ENCODE measurements at regions not wholly inside any gene's neighbourhood (a gene's known extent, or its start where the extent isn't known, plus 50 kb on each side); places are given as distances from the start of the nearest gene placed in this dataset.

DNA sequence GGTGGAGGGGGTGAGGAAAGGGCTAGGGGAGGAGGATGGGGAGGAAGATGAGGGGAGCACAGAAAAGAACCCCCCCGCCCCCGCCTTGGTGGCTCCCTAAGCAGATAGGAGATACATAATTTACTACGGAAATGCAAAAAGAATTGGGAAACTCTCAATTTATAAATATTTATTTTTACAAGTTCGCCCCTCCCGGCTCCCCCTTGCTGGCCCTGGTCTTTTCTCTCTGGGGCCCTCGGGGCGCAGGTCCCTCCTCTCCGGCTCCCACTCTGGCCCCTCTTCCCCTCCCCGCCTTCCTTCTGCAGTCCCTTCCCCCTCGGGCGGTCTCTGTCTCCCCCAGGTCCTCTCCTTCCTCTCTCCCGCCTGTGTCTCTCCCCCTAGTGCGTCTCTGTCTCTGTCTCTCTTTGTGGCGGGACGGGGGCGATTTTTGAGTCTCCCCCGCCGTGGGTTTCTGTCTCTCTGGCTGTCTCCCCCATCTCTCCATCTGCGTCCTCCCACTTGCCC lies 173.6 kb upstream of the IER5L start:
- no peak for DNase-seq

GRCh38 chr9:129351058-129351641 lies 173.1 kb upstream of the IER5L start:
- no peak for DNase-seq

DNA sequence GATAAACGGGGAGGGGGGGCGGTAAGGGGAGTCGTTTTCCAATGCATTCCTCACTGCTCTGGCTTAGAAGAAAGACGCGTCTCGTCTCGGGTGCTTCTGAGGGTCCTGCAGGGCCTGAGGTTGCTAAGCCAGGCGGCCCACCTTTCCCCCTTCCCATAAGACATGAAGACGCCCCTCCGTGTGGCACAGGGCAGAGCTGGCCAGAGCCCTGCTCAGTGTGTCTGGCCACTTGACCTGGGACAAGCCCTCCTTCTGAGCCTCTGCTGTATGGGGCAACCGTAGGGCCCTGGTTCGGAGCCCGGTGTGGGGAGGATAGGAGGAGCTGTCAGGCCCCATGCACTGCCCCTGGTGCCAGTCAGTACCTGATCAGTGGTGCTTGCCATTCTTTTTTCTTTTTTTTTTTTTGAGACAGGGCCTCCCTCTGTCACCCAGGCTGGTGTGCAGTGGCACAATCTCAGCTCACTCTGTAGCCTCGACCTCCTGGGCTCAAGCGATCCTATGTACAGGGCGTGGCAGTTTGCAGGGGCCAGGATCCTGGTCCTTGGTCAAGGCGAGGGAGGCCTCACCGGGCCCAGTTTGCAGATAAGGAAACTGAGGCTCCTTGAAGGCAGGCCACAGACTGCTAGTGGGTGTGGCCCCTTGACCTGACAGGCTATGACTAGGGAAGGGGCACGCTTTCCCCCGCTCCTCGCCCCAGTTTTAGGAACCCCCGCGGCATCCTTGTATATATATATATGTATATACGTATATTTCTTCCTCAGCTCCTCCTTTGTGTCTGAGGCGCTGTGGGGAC lies 172.3 kb upstream of the IER5L start:
- DNase-seq, result no peak

GRCh38 chr9:129349665-129349947 lies 171.5 kb upstream of the IER5L start:
- DNase-seq, result no peak

DNA sequence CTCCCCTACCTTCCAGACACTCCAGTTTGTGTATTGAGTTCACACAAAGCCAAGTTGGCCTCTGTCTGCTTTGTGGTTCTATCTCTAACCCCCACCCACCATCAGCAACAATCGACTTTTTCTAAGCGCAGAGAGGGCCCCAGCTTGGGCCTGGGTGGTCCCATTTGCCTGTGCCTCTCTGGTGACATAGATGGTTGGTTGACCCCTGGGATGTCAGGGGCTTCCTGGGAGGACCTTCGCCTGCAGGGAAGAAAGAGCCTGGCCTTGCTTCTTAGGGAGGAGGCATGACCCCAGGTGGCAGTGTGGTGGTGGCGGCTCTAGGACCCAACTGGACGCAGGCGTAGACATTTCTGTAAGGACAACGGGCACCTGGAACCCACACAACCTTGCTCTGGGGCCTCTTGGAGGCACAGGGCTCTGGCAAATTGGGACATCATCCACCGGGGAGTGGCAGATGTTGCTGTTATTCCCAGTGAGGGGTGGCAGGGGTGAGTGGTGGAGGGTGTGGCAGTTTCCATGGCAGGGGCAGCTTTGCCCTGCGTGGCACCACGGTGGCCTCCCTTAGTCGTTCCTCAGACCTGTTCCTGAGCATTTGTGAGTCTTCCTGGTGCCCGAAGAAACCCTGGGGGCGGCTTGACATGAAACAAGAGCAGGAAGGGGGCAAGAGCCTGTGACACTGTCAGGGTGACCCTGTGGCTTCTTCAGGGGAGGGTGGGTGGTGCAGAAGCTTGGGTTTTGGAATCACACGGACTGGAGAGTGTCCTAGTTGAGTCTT lies 171.0 kb upstream of the IER5L start:
- no peak for DNase-seq

DNA sequence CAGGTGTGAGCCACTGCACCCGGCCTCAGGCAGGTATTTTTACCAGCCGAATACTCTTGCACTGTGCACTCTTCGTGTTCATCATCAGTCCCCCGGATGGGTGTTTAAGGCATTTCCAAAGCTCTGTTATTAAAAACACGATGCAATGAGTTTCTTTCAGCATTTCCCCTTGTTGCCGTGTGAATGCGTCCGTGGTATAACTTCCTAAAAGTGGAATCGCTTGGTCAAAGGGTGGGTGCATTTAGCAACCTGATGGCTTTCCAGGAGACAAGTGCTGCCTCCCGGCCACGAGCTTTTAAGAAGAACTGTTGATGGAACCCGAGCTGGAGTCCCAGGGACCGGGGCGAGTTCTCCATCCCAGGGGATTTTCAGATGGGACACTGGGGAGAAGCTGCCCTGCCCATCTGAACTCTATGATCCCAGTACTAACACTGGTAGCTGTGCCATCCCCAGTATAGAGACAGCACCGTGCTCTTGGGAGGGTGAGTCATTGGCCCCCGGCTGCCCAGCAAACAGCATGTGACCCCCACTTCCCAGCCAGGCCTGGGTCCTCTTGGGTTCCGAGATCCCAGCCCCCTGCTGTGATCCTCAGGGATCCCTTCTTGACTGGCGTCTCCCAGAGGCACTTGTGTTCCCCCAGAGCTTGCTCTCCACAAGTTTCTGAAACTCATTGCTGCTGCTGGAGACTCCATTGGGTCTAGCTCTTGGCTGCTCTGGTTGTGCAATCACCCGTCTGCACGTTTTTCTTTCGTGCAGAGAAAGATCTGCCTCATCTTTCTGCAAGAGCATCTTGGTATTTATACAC lies 169.5 kb upstream of the IER5L start:
- DNase-seq, result no peak

GRCh38 chr9:129346046-129346445 lies 168.0 kb upstream of the IER5L start:
- no peak for DNase-seq

- DNase-seq, result no peak
These were observed 166.8 kb upstream of the IER5L start for GRCh38 chr9:129344641-129345495.

GRCh38 chr9:129343424-129344375 lies 165.6 kb upstream of the IER5L start:
- no peak for DNase-seq

DNA sequence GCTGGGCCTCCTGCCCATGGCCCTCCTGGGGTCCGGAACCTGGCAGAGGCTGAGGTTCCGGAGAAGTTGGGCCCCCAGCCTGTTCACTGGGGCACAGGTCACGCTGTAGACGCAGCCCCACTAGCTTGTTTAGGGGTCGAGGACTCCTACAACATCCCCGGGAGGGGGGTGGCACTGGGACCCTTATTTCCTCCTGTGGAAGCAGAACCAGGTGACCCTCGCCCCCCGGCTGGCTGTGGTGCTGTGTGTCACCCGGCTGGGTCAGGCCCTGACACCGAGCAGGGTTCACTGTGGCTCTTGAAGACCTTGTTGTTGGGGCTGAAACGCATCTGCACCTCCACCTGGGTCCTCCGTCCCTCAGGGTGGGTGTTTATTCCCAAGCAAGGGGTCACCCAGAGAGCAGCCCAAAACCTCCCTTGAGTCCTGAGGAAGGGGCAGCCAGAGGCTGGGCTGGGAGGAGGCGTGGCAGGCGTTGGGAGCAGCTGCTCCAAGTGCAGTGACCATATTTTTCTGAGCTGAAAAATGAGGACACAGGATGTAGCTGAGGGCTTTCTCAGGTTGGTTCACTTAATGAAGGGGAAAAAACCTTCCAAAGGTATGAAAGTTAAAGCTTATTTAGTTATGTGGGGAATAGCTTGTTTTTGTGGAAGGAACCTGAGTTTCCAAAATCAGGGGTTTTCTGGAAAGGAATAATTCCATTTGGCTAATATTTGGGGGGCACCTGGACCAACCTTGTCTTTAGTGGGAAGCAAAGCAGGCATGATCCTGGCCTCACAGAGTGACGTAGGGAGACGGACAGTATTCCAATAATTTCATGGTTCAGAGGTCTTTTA lies 164.7 kb upstream of the IER5L start:
- no peak for DNase-seq

- no peak for DNase-seq
These were observed 163.9 kb upstream of the IER5L start for GRCh38 chr9:129341987-129342348.

DNA sequence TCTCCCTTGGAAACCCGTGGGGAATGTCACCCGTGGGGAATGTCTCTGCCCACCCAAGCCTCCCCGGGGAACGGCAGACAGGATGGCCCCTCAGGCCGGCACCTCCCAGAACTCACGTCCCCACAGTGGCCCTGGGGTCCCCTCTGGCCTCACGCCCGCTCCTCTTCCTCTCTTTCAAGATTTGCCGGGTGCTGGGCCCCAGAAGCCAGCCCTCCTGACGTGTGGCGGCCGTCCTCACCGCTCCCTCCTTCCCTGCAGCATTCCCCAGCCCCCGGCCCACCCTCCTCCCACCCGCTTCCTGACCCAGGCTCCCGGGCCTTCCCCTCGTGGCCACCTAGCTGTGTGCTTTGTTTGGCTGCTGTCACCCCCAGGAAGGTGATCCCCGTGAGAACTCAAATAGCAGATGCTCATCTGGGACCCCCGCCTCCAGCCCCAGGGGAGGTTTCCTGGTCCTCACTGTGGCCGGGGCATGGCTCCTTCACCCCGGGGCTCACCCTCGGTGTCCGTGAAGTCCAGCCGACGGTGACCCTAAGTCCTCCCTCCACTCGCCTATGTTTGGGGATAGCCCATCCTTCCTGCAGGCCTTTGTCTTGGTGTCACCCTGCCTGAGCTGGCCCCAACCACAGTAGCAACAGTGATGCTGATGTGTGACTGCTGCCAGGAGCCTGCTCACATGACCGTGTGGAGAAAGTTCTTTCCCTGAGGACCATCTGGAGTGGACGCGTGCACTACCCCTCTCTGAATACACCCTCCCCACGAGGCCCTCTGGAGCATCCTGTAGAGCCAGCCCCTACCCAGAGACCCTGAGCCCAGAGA lies 163.3 kb upstream of the IER5L start:
- DNase-seq, result no peak

- no peak for DNase-seq
These were observed 162.5 kb upstream of the IER5L start for GRCh38 chr9:129340427-129341170.

DNA sequence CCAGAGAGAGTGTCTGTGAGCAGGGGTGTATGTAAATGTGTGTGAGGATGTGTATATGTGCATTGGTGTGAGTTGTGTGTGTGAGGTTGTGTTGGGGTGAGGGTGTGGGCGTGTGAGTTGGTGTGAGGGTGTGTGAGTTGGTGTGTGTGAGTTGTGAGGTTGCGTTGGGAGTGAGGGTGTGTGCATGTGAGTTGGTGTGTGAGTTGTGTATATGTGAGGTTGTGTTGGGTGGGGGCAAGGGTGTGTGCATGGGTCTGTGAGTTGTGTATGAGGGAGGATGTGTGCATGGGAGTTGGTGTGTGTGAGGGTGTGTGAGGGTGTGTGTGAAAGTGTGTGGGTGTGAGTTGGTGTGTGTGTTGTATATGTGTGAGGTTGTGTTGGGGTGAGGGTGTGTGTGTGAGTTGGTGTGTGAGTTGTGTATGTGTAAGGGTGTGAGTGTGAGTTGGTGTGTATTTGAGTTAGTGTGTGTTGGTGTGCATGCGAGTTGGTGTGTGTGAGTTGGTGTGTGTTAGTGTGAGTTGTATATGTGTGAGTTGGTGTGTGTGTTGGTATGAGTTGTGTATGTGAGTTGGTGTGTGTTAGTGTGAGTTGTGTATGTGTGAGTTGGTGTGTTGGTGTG lies 161.6 kb upstream of the IER5L start:
- DNase-seq, result no peak

DNA sequence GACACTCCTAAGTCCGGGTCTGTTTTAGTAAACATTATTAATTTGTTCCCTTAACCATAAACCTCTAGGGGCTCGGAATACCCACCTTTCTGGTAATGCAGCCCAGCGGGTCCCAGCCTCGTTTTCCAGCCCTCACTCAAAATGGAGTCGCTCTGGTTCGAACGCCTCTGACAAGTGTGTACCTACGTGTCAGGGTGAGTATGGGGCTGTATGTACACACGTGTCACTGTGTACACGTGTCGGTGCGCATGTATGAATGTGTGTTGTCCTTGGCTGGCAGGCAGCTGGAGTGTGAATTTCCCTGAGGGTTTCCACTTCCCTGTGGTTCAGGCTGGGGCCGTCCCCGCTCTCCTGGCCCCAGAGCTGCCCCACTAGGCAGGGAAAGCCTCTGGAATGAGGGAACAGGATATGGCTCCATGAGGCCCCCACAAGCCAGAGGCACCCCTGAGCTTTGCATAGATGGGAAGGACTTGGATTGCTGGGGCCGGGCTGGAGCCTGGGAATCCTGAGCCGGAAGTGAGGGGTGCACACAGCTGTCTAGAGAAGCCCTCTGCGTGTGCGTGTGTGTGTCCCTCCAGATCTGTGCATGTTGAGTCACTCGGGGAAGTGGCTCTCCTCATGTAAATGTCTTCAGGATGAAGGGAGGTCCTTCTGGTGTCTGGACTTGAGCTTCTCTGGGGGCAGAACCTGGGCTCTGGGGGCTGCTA lies 160.8 kb upstream of the IER5L start:
- DNase-seq, result no peak

DNA sequence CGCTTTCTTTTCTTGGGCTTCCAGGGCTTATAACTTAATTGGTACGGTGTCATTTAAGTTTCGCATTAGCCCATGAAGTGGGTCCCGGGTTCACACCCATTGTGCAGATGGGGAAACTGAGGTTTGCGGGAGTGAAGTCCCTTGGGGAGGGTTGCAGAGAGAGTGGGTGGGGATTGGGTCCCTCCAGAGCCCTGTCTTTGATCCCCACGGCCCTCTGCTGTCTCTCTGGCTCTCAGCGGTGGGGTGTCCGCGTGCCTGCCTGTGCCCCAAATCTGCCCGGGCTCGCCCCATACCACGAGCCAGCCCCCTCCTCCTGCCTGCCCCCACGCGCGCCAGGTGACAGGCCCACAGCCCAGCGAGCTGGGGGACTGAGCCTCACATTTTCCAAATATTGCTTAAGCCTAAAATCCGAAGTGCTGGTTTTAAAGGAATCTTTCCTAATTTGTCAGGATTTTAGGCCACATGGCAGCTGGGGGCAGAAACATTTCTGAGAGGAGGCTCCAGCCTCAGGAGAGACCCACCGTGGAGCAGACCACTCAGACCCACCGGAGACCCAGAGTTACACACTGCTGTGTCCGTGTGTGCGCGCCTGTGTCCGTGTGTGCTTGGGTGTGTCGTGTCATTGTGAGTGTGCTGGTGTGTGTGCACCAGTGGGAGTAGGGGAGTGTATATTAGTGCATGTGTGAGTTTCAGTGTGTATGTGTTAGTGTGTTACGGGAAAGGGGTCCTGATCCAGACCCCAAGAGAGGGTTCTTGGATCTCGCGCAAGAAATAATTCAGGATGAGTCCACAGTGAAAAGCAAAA lies 159.5 kb upstream of the IER5L start:
- no peak for DNase-seq

Measured in activated CD4-positive, alpha-beta T cell treated with anti-CD3 and anti-CD28 coated beads, Interleukin-2, Interleukin-6, amounts not matched to agents 100 ng/mL and 50 ng/mL, durations not matched to agents 16 hours and 8 hours (primary cell).